AG08396 (cell line): ENCODE measurements at regions not wholly inside any gene's neighbourhood (a gene's known extent, or its start where the extent isn't known, plus 50 kb on each side); places are given as distances from the start of the nearest gene placed in this dataset.
"Not testable (repeated sequence)": the region's sequence is repeated elsewhere in the genome, so short reads cannot be mapped to it uniquely, and the experiment has no call there.

Experiments
- DNase-seq: peaks from one replicate; pipeline ENCODE4 v3.0.0; 2012; ENCODE audit warnings: low spot score, mixed read lengths

GRCh38 chr18:39302481-39302880 is 1736.9 kb upstream of the CELF4 start:
- no peak for DNase-seq

- no peak for DNase-seq
Measured at GRCh38 chr18:39299152-39299551, 1733.6 kb upstream of the CELF4 start.

- DNase-seq: no peak
Measured at GRCh38 chr18:39297225-39297624, 1731.6 kb upstream of the CELF4 start.

- no peak for DNase-seq
Measured at GRCh38 chr18:39296293-39296888, 1730.8 kb upstream of the CELF4 start.

- DNase-seq: no peak
Measured at GRCh38 chr18:39276764-39277163, 1711.2 kb upstream of the CELF4 start.

GRCh38 chr18:39274535-39274934 is 1708.9 kb upstream of the CELF4 start:
- no peak for DNase-seq

- no peak for DNase-seq
Measured at GRCh38 chr18:39272230-39272629, 1706.6 kb upstream of the CELF4 start.

GRCh38 chr18:39271654-39272053 is 1706.1 kb upstream of the CELF4 start:
- no peak for DNase-seq

GRCh38 chr18:39260565-39260964 is 1695.0 kb upstream of the CELF4 start:
- no peak for DNase-seq

GRCh38 chr18:39259736-39260135 is 1694.1 kb upstream of the CELF4 start:
- DNase-seq: no peak

GRCh38 chr18:39244242-39244641 is 1678.6 kb upstream of the CELF4 start:
- no peak for DNase-seq

- no peak for DNase-seq
Measured at GRCh38 chr18:39241534-39241933, 1675.9 kb upstream of the CELF4 start.

- no peak for DNase-seq
Measured at GRCh38 chr18:39238981-39239660, 1673.5 kb upstream of the CELF4 start.

GRCh38 chr18:39235118-39235719 is 1669.6 kb upstream of the CELF4 start:
- DNase-seq: no peak

- DNase-seq: no peak
Measured at GRCh38 chr18:39232937-39233336, 1667.3 kb upstream of the CELF4 start.

- no peak for DNase-seq
Measured at GRCh38 chr18:39232490-39232889, 1666.9 kb upstream of the CELF4 start.

- DNase-seq: no peak
Measured at GRCh38 chr18:39230086-39230803, 1664.6 kb upstream of the CELF4 start.

GRCh38 chr18:39227769-39228168 is 1662.2 kb upstream of the CELF4 start:
- not testable (repeated sequence) for DNase-seq

GRCh38 chr18:39225373-39225772 is 1659.8 kb upstream of the CELF4 start:
- DNase-seq: no peak

- no peak for DNase-seq
Measured at GRCh38 chr18:39223283-39223682, 1657.7 kb upstream of the CELF4 start.

- DNase-seq: no peak
Measured at GRCh38 chr18:39215920-39216319, 1650.3 kb upstream of the CELF4 start.

- DNase-seq: no peak
Measured at GRCh38 chr18:39211461-39211860, 1645.9 kb upstream of the CELF4 start.

GRCh38 chr18:39209173-39209572 is 1643.6 kb upstream of the CELF4 start:
- no peak for DNase-seq
